Stimulated activated memory B cell treated with anti-CD40 and anti-IgM and Interleukin-4, amounts not matched to agents 10 μg/mL and 1 μg/mL and 100 μg/mL, for 72 hours (primary cell): ENCODE measurements at regions not wholly inside any gene's neighbourhood (a gene's known extent, or its start where the extent isn't known, plus 50 kb on each side); places are given as distances from the start of the nearest gene placed in this dataset.
"Not testable (repeated sequence)": the region's sequence is repeated elsewhere in the genome, so short reads cannot be mapped to it uniquely, and the experiment has no call there.

Source experiments
- ATAC-seq: fragments of 150-1000 bp; cut with Tn5 transposase; 2 replicates; pipeline ENCODE4 v1.10.0; 2021
- H3K27ac Mint-ChIP-seq: one replicate; pipeline ENCODE4 v1.8.0; 2022; ENCODE audit warnings: mild to moderate bottlenecking, mixed read lengths
- H3K27me3 Mint-ChIP-seq: one replicate; pipeline ENCODE4 v1.8.0; 2022; ENCODE audit warnings: mixed read lengths
- H3K36me3 Mint-ChIP-seq: one replicate; pipeline ENCODE4 v1.8.0; 2022; ENCODE audit warnings: mixed read lengths
- H3K4me1 Mint-ChIP-seq: one replicate; pipeline ENCODE4 v1.8.0; 2022; ENCODE audit warnings: mixed read lengths
- H3K4me3 Mint-ChIP-seq: one replicate; pipeline ENCODE4 v1.8.0; 2022; ENCODE audit warnings: mild to moderate bottlenecking, moderate library complexity, mixed read lengths
- H3K9me3 Mint-ChIP-seq: one replicate; pipeline ENCODE4 v1.8.0; 2022; ENCODE audit warnings: mixed read lengths

- Mint-ChIP-seq H3K27ac (no peak overlapping the region), H3K4me3 (no peak overlapping the region), H3K27me3 (no peaks in the 10 kb centered on the region), H3K4me1 (no peaks in the 10 kb centered on the region), H3K36me3 (no peaks in the 10 kb centered on the region), H3K9me3 (no peaks in the 10 kb centered on the region)
- ATAC-seq: no peak
These were observed 1326.5 kb downstream of the ADGRL3 start for GRCh38 chr4:62526671-62527070.

GRCh38 chr4:62523256-62523655 is 1323.1 kb downstream of the ADGRL3 start:
- Mint-ChIP-seq H3K9me3 (no peaks in the 10 kb centered on the region), H3K4me3 (no peak overlapping the region), H3K27ac (no peak overlapping the region), H3K36me3 (no peaks in the 10 kb centered on the region), H3K4me1 (no peaks in the 10 kb centered on the region), H3K27me3 (no peaks in the 10 kb centered on the region)
- ATAC-seq: no peak

GRCh38 chr4:62522273-62522672 is 1322.1 kb downstream of the ADGRL3 start:
- Mint-ChIP-seq H3K4me3 (no peak overlapping the region), H3K27me3 (no peaks in the 10 kb centered on the region), H3K9me3 (no peaks in the 10 kb centered on the region), H3K27ac (no peak overlapping the region), H3K4me1 (no peaks in the 10 kb centered on the region), H3K36me3 (no peaks in the 10 kb centered on the region)
- no peak for ATAC-seq

- no peaks in the 10 kb centered on the region for H3K9me3 Mint-ChIP-seq
- no peak for ATAC-seq
- no peaks in the 10 kb centered on the region for H3K27me3 Mint-ChIP-seq
- no peaks in the 10 kb centered on the region for H3K36me3 Mint-ChIP-seq
- H3K4me1 Mint-ChIP-seq: no peaks in the 10 kb centered on the region
- no peak overlapping the region for H3K4me3 Mint-ChIP-seq
- H3K27ac Mint-ChIP-seq: no peak overlapping the region
These were observed 1317.6 kb downstream of the ADGRL3 start for GRCh38 chr4:62517716-62518115.

- Mint-ChIP-seq H3K27ac (no peak overlapping the region), H3K4me3 (no peak overlapping the region), H3K36me3 (no peaks in the 10 kb centered on the region), H3K4me1 (no peaks in the 10 kb centered on the region), H3K27me3 (no peaks in the 10 kb centered on the region), H3K9me3 (peaks cover 4% of the 10 kb centered on the region)
- no peak for ATAC-seq
These were observed 1313.2 kb downstream of the ADGRL3 start for GRCh38 chr4:62513306-62513705.

GRCh38 chr4:62512271-62512670 is 1312.1 kb downstream of the ADGRL3 start:
- Mint-ChIP-seq H3K36me3 (no peaks in the 10 kb centered on the region), H3K27me3 (no peaks in the 10 kb centered on the region), H3K9me3 (peaks cover 6% of the 10 kb centered on the region), H3K4me3 (no peak overlapping the region), H3K4me1 (no peaks in the 10 kb centered on the region), H3K27ac (no peak overlapping the region)
- no peak for ATAC-seq

- H3K4me3 Mint-ChIP-seq: no peak overlapping the region
- H3K9me3 Mint-ChIP-seq: peaks cover 6% of the 10 kb centered on the region
- H3K4me1 Mint-ChIP-seq: no peaks in the 10 kb centered on the region
- H3K36me3 Mint-ChIP-seq: no peaks in the 10 kb centered on the region
- no peak overlapping the region for H3K27ac Mint-ChIP-seq
- ATAC-seq: no peak
- no peaks in the 10 kb centered on the region for H3K27me3 Mint-ChIP-seq
These were observed 1310.1 kb downstream of the ADGRL3 start for GRCh38 chr4:62510228-62510627.

GRCh38 chr4:62500296-62500695 is 1300.2 kb downstream of the ADGRL3 start:
- H3K27me3 Mint-ChIP-seq: no peaks in the 10 kb centered on the region
- no peaks in the 10 kb centered on the region for H3K4me1 Mint-ChIP-seq
- no peak overlapping the region for H3K27ac Mint-ChIP-seq
- ATAC-seq: no peak
- no peaks in the 10 kb centered on the region for H3K36me3 Mint-ChIP-seq
- peaks cover 3% of the 10 kb centered on the region for H3K9me3 Mint-ChIP-seq
- no peak overlapping the region for H3K4me3 Mint-ChIP-seq

- Mint-ChIP-seq H3K27ac (no peak overlapping the region), H3K4me1 (no peaks in the 10 kb centered on the region), H3K9me3 (peaks cover 8% of the 10 kb centered on the region), H3K4me3 (no peak overlapping the region), H3K27me3 (no peaks in the 10 kb centered on the region), H3K36me3 (no peaks in the 10 kb centered on the region)
- ATAC-seq: no peak
These were observed 1294.9 kb downstream of the ADGRL3 start for GRCh38 chr4:62495032-62495431.

GRCh38 chr4:62491756-62492155 is 1291.6 kb downstream of the ADGRL3 start:
- H3K27me3 Mint-ChIP-seq, ATAC-seq, H3K4me3 Mint-ChIP-seq, H3K4me1 Mint-ChIP-seq, H3K9me3 Mint-ChIP-seq, H3K36me3 Mint-ChIP-seq, H3K27ac Mint-ChIP-seq: not testable (repeated sequence)

- no peaks in the 10 kb centered on the region for H3K4me1 Mint-ChIP-seq
- no peaks in the 10 kb centered on the region for H3K36me3 Mint-ChIP-seq
- no peak overlapping the region for H3K27ac Mint-ChIP-seq
- peaks cover 5% of the 10 kb centered on the region for H3K9me3 Mint-ChIP-seq
- no peak overlapping the region for H3K4me3 Mint-ChIP-seq
- ATAC-seq: no peak
- H3K27me3 Mint-ChIP-seq: no peaks in the 10 kb centered on the region
These were observed 1290.5 kb downstream of the ADGRL3 start for GRCh38 chr4:62490635-62491034.

GRCh38 chr4:62487016-62487415 is 1286.9 kb downstream of the ADGRL3 start:
- Mint-ChIP-seq H3K27ac (no peak overlapping the region), H3K9me3 (no peaks in the 10 kb centered on the region), H3K4me3 (no peak overlapping the region), H3K36me3 (no peaks in the 10 kb centered on the region), H3K4me1 (no peaks in the 10 kb centered on the region), H3K27me3 (no peaks in the 10 kb centered on the region)
- ATAC-seq: no peak

GRCh38 chr4:62484357-62484756 is 1284.2 kb downstream of the ADGRL3 start:
- no peak for ATAC-seq
- Mint-ChIP-seq H3K36me3 (no peaks in the 10 kb centered on the region), H3K4me3 (no peak overlapping the region), H3K27me3 (no peaks in the 10 kb centered on the region), H3K9me3 (no peaks in the 10 kb centered on the region), H3K4me1 (no peaks in the 10 kb centered on the region), H3K27ac (no peak overlapping the region)

- no peak overlapping the region for H3K27ac Mint-ChIP-seq
- no peaks in the 10 kb centered on the region for H3K4me1 Mint-ChIP-seq
- no peaks in the 10 kb centered on the region for H3K36me3 Mint-ChIP-seq
- no peaks in the 10 kb centered on the region for H3K27me3 Mint-ChIP-seq
- no peak overlapping the region for H3K4me3 Mint-ChIP-seq
- no peaks in the 10 kb centered on the region for H3K9me3 Mint-ChIP-seq
- ATAC-seq: no peak
These were observed 1282.2 kb downstream of the ADGRL3 start for GRCh38 chr4:62482355-62482754.

GRCh38 chr4:62475596-62475995 is 1275.5 kb downstream of the ADGRL3 start:
- ATAC-seq: no peak
- no peak overlapping the region for H3K27ac Mint-ChIP-seq
- H3K27me3 Mint-ChIP-seq: no peaks in the 10 kb centered on the region
- no peaks in the 10 kb centered on the region for H3K4me1 Mint-ChIP-seq
- no peaks in the 10 kb centered on the region for H3K9me3 Mint-ChIP-seq
- no peaks in the 10 kb centered on the region for H3K36me3 Mint-ChIP-seq
- H3K4me3 Mint-ChIP-seq: no peak overlapping the region

- no peak overlapping the region for H3K27ac Mint-ChIP-seq
- H3K4me1 Mint-ChIP-seq: no peaks in the 10 kb centered on the region
- H3K36me3 Mint-ChIP-seq: no peaks in the 10 kb centered on the region
- H3K9me3 Mint-ChIP-seq: peaks cover 2% of the 10 kb centered on the region
- no peak overlapping the region for H3K4me3 Mint-ChIP-seq
- no peaks in the 10 kb centered on the region for H3K27me3 Mint-ChIP-seq
- ATAC-seq: no peak
These were observed 1274.7 kb downstream of the ADGRL3 start for GRCh38 chr4:62474802-62475201.

GRCh38 chr4:62471021-62471420 is 1270.9 kb downstream of the ADGRL3 start:
- Mint-ChIP-seq H3K4me3 (no peak overlapping the region), H3K27me3 (no peaks in the 10 kb centered on the region), H3K27ac (no peak overlapping the region), H3K4me1 (no peaks in the 10 kb centered on the region), H3K9me3 (peaks cover 2% of the 10 kb centered on the region), H3K36me3 (no peaks in the 10 kb centered on the region)
- ATAC-seq: no peak
